ENCODE measurements at regions not wholly inside any gene's neighbourhood (a gene's known extent, or its start where the extent isn't known, plus 50 kb on each side); places are given as distances from the start of the nearest gene placed in this dataset.
"Not testable (repeated sequence)": the region's sequence is repeated elsewhere in the genome, so short reads cannot be mapped to it uniquely, and the experiment has no call there.

DNA sequence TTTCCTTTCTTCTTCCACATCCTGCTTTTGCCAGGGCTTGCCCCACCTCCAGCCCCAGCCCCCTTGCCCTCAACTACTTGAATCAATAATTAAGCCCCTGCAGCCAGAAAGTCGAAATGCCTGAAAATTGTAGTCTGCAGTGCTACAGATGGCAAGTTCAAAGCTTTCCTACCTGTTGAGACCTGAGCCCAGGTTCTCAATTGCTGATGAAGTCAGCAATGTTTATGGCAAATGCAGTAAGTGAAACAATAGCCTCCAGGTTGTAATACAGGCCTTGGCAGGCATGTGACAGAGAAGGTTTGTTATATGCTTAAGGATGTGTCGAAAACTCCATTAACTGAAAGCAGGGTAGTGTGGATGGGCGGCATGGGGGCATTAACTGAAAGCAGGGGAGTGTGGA, 181.1 kb upstream of the SESN3 start:
- no peak for ATAC-seq (replicated peaks; ENCODE audit: extremely low read depth, poor library complexity, severe bottlenecking)
- Mint-ChIP-seq H3K9me3 (no peaks in the 10 kb centered on the region), H3K4me3 (no peak overlapping the region), H3K27ac (ENCODE audit: low read depth) (no peak overlapping the region), H3K4me1 (no peaks in the 10 kb centered on the region), H3K27me3 (peaks cover 40% of the 10 kb centered on the region), H3K36me3 (ENCODE audit: insufficient read depth) (peaks cover 1% of the 10 kb centered on the region)
- DNase-seq (ENCODE audit: low spot score in 2 of 2): no peak

DNA sequence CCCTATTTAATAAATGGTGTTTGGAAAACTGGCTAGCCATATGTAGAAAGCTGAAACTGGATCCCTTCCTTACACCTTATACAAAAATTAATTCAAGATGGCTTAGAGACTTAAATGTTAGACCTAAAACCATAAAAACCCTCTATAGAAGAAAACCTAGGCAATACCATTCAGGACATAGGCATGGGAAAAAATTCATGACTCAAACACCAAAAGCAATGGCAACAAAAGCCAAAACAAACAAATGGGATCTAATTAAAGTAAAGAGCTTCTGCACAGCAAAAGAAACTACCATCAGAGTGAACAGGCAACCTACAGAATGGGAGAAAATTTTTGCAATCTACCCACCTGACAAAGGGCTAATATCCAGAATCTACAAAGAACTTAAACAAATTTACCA, 179.7 kb upstream of the SESN3 start:
- H3K9me3 Mint-ChIP-seq; H3K27ac Mint-ChIP-seq (ENCODE audit: low read depth); H3K4me1 Mint-ChIP-seq: not testable (repeated sequence)

DNA sequence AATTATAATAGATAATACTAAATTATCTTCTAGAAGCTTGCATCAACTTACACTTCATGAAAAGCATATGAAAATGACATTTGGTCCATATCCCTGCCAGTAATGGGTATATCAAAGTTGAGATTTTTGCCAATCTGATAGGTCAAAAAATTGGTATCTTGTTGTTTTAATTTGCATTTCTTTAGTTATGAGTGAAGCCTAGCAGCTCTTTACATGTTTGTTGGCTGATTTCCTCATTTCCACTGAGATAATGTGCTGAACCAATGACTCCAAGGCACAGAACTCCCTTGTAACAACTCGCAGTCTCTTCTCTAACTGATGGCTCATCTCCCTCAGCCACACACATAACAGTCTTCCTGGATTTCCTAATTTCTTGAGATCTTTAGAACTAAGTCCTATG, 175.3 kb upstream of the SESN3 start:
- H3K4me3 Mint-ChIP-seq: no peak overlapping the region
- H3K27me3 Mint-ChIP-seq: peaks cover 71% of the 10 kb centered on the region
- no peak overlapping the region for H3K27ac Mint-ChIP-seq (ENCODE audit: low read depth)
- no peaks in the 10 kb centered on the region for H3K36me3 Mint-ChIP-seq (ENCODE audit: insufficient read depth)
- ATAC-seq (replicated peaks; ENCODE audit: extremely low read depth, poor library complexity, severe bottlenecking): no peak
- no peak for DNase-seq (ENCODE audit: low spot score in 2 of 2)
- no peaks in the 10 kb centered on the region for H3K9me3 Mint-ChIP-seq
- no peaks in the 10 kb centered on the region for H3K4me1 Mint-ChIP-seq

More for the DNA sequence above, 179.7 kb upstream of the SESN3 start:
- H3K4me3 Mint-ChIP-seq; DNase-seq (ENCODE audit: low spot score in 2 of 2); H3K36me3 Mint-ChIP-seq (ENCODE audit: insufficient read depth); ATAC-seq (replicated peaks; ENCODE audit: extremely low read depth, poor library complexity, severe bottlenecking): not testable (repeated sequence)
- H3K27me3 Mint-ChIP-seq: peaks cover 54% of the 10 kb centered on the region

DNA sequence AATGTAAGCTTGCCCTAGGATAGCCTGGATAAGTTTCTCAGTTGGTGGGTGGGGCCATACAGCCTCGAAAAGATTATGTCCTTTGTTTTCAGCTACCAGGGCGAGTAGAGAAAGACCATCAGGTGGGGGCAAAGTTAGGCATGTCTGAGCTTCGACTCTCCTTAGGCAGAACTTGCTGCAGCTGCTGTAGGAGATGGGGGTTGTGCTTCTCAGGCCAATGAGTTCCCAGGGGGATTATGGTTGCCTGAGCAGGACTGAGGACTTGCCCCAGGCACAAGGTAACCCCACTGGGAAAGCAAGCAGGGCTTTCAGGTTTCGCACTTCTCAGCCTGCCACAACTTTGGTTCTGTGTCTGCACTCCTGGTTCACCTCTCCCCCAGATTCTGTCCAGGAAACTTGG, 173.4 kb upstream of the SESN3 start:
- DNase-seq (ENCODE audit: low spot score in 2 of 2) (no peak), ATAC-seq (replicated peaks; ENCODE audit: extremely low read depth, poor library complexity, severe bottlenecking) (no peak)
- Mint-ChIP-seq H3K27me3 (peaks cover 53% of the 10 kb centered on the region), H3K9me3 (no peaks in the 10 kb centered on the region), H3K27ac (ENCODE audit: low read depth) (no peak overlapping the region), H3K36me3 (ENCODE audit: insufficient read depth) (no peaks in the 10 kb centered on the region), H3K4me3 (no peak overlapping the region), H3K4me1 (no peaks in the 10 kb centered on the region)

DNA sequence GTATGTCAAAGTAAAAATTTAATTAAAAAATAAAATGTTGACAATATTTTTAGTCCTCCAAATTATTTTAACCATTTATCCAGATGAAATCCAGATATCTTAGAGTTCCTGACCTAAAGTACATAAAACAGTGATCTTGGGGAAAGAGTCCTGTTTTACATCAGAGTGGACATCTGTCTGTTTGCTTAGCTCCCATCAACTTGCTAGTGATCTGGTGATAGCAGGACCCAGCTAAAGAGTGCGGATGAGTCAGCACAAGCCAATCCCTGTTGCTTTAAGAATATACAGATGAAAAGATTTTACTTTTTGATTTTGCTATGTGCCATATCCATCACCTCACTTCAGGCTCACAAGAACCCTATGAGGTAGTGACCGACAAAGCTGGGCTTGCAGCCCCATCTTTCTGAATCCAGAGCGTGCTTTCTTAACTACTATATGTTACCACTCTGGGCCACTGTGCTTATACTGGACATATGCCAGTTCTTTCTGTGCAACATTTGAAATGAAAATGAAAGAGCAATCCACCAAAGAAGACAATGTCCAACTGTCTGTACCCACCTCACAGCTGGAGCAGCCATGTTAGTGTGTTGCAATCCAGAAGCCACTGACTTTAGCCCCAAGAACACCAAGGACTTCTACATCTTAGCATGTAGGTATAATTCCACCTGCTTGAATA, 167.6 kb upstream of the SESN3 start:
- Mint-ChIP-seq H3K4me3 (no peak overlapping the region), H3K27ac (ENCODE audit: low read depth) (no peak overlapping the region), H3K36me3 (ENCODE audit: insufficient read depth) (no peaks in the 10 kb centered on the region), H3K4me1 (no peaks in the 10 kb centered on the region), H3K9me3 (no peaks in the 10 kb centered on the region), H3K27me3 (no peaks in the 10 kb centered on the region)
- DNase-seq (ENCODE audit: low spot score in 2 of 2): no peak
- no peak for ATAC-seq (replicated peaks; ENCODE audit: extremely low read depth, poor library complexity, severe bottlenecking)

DNA sequence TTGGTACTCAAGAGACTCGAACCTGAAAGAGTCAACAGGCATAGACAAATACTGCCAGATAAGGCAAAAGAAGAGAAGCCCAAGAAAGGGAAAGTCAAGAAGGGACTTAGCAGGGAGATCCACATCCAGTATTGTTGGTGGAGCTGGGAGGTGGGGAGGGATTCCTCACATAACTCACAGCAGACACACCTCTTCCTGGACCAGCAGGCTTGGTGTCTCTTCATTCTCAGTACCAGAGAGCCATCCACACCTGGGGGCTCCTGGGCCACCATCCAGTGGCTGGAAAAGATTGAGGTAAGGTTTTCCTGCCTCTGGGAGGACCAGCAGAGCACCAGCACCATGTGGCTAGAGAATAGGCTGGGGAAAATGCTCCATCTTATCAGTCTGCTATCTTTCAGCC, 161.6 kb upstream of the SESN3 start:
- no peaks in the 10 kb centered on the region for H3K4me1 Mint-ChIP-seq
- no peak overlapping the region for H3K4me3 Mint-ChIP-seq
- ATAC-seq (replicated peaks; ENCODE audit: extremely low read depth, poor library complexity, severe bottlenecking) (no peak), DNase-seq (ENCODE audit: low spot score in 2 of 2) (no peak)
- H3K36me3 Mint-ChIP-seq (ENCODE audit: insufficient read depth): no peaks in the 10 kb centered on the region
- H3K27me3 Mint-ChIP-seq: peaks cover 13% of the 10 kb centered on the region
- no peak overlapping the region for H3K27ac Mint-ChIP-seq (ENCODE audit: low read depth)
- H3K9me3 Mint-ChIP-seq: no peaks in the 10 kb centered on the region

DNA sequence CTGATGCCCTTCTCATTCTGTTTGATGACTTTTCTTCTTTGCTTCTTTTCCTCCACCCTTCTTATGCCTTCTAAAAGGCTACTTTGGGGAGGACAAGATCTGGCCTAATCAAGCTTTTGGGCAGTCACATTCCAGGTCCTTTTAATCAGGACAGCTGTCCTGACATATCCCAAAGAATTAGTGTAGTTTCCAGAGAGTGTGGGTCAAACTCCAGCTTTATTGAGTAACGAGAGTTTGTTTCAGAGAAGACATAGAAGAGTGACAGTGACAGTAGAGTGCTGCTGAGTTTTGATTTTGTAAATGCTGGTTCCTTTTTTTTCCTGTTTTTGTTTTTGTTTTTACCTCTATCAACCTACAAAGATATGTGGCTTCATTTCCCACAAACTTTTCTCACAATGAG, 158.4 kb upstream of the SESN3 start:
- peaks cover 22% of the 10 kb centered on the region for H3K27me3 Mint-ChIP-seq
- DNase-seq (ENCODE audit: low spot score in 2 of 2): no peak
- H3K27ac Mint-ChIP-seq (ENCODE audit: low read depth): no peak overlapping the region
- H3K9me3 Mint-ChIP-seq: no peaks in the 10 kb centered on the region
- no peak for ATAC-seq (replicated peaks; ENCODE audit: extremely low read depth, poor library complexity, severe bottlenecking)
- H3K4me3 Mint-ChIP-seq: no peak overlapping the region
- H3K36me3 Mint-ChIP-seq (ENCODE audit: insufficient read depth): no peaks in the 10 kb centered on the region
- H3K4me1 Mint-ChIP-seq: no peaks in the 10 kb centered on the region

DNA sequence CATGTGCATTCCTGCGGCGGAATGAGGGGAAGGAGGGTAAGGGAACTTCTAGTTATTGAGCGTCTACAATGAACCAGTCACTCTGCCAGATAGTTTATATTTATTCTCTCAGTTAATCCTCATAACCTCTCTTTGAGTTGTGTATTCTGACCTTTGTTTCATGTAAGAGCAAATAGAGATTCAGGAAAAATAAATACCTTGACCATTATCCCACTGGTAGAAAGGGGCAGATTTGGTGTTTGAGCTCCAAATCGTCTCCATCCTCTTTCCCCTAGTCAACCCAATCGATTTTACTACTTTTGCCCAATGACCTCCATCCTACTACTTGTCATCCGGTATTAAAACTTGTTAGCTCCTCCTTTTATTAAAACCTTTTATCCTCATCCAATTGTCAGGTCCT, 157.1 kb upstream of the SESN3 start:
- Mint-ChIP-seq H3K36me3 (ENCODE audit: insufficient read depth) (no peaks in the 10 kb centered on the region), H3K4me3 (no peak overlapping the region), H3K4me1 (no peaks in the 10 kb centered on the region), H3K9me3 (no peaks in the 10 kb centered on the region), H3K27ac (ENCODE audit: low read depth) (no peak overlapping the region), H3K27me3 (peaks cover 22% of the 10 kb centered on the region)
- DNase-seq (ENCODE audit: low spot score in 2 of 2) (no peak), ATAC-seq (replicated peaks; ENCODE audit: extremely low read depth, poor library complexity, severe bottlenecking) (no peak)

DNA sequence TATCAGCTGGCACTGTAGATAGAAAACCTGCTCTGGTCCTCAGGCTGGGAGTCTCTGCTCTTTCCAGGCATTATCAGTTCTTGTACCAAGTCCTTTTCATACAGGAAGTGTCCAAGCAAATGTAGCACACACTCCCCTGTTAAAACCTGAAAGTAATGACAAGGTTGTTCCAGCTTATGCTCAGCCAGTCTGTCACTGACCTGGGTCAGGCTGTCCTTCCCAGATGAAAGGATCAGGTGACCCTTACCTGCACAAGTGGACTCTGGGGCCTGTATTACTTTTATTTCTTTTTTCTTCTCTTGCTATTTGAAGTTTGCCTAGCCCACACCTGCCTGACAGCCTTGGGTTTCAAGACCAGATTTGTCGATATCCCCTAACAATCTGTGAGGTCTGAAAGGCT, 156.3 kb upstream of the SESN3 start:
- Mint-ChIP-seq H3K9me3 (no peaks in the 10 kb centered on the region), H3K36me3 (ENCODE audit: insufficient read depth) (no peaks in the 10 kb centered on the region), H3K4me1 (no peaks in the 10 kb centered on the region), H3K27me3 (peaks cover 22% of the 10 kb centered on the region), H3K27ac (ENCODE audit: low read depth) (no peak overlapping the region), H3K4me3 (no peak overlapping the region)
- ATAC-seq (replicated peaks; ENCODE audit: extremely low read depth, poor library complexity, severe bottlenecking) (no peak), DNase-seq (ENCODE audit: low spot score in 2 of 2) (no peak)

DNA sequence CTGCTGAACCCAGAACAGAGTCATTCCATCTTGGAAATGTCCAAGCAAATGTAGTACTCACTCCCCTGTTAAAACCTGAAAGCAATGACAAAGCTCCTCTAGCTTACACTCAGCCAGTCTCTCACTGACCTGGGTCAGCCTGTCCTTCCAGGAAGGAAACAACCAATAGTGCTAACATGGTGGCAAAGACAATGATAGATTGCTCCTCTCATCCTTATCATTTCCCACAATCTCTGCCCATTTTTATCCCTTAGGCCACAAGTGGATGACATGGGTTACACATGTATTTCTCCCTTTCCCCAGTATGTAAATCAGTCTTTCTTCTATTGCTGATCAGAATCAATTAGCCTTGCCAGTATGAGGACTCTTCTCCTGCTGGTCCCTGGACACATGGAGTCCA, 154.6 kb upstream of the SESN3 start:
- DNase-seq (ENCODE audit: low spot score in 2 of 2) (no peak), ATAC-seq (replicated peaks; ENCODE audit: extremely low read depth, poor library complexity, severe bottlenecking) (no peak)
- Mint-ChIP-seq H3K36me3 (ENCODE audit: insufficient read depth) (no peaks in the 10 kb centered on the region), H3K27me3 (peaks cover 21% of the 10 kb centered on the region), H3K9me3 (no peaks in the 10 kb centered on the region), H3K27ac (ENCODE audit: low read depth) (no peak overlapping the region), H3K4me1 (no peaks in the 10 kb centered on the region), H3K4me3 (no peak overlapping the region)

DNA sequence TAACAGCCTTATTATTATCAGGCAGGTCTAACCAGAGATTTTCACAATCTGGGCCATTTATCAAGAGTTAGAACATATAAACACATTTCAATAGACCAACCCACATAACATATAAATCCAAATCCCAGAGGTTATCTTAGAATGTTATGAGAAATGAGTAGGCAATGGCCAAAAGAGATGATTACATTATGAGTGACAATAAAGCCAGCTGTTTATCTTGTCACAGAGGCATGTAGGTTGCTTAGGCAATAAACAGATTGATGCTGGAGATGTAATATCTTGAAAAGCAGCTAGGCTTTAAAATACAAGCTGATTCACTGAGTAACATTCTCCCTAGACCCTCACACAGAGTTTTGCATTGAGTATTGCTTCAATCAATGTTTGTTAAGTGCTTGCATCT, 148.5 kb upstream of the SESN3 start:
- Mint-ChIP-seq H3K4me3 (no peak overlapping the region), H3K36me3 (ENCODE audit: insufficient read depth) (no peaks in the 10 kb centered on the region), H3K9me3 (no peaks in the 10 kb centered on the region), H3K27ac (ENCODE audit: low read depth) (no peak overlapping the region), H3K27me3 (peaks cover 36% of the 10 kb centered on the region), H3K4me1 (no peaks in the 10 kb centered on the region)
- ATAC-seq (replicated peaks; ENCODE audit: extremely low read depth, poor library complexity, severe bottlenecking) (no peak), DNase-seq (ENCODE audit: low spot score in 2 of 2) (no peak)

DNA sequence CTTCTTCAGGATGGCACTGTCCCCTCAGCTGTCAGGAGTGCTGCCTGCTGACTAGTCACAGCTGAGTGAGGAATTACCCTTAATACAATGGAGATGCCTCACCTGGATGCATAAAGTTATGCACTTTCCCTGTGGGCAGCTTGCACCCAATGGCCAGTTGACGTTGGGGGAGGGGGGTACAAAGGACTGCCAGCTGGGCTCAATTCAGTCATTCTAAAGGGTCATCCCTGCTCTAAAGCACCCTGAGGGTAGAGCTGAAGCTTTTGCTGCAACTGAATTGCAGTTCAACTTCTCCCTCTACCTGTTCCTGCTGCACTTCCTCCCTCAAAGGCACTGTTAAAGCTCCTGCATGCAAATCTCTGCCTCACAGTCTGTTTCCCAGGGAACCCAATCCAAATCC, 147.8 kb upstream of the SESN3 start:
- no peak overlapping the region for H3K27ac Mint-ChIP-seq (ENCODE audit: low read depth)
- H3K4me1 Mint-ChIP-seq: no peaks in the 10 kb centered on the region
- H3K4me3 Mint-ChIP-seq: no peak overlapping the region
- H3K27me3 Mint-ChIP-seq: peaks cover 39% of the 10 kb centered on the region
- no peak for DNase-seq (ENCODE audit: low spot score in 2 of 2)
- no peaks in the 10 kb centered on the region for H3K36me3 Mint-ChIP-seq (ENCODE audit: insufficient read depth)
- H3K9me3 Mint-ChIP-seq: no peaks in the 10 kb centered on the region
- ATAC-seq (replicated peaks; ENCODE audit: extremely low read depth, poor library complexity, severe bottlenecking): no peak

DNA sequence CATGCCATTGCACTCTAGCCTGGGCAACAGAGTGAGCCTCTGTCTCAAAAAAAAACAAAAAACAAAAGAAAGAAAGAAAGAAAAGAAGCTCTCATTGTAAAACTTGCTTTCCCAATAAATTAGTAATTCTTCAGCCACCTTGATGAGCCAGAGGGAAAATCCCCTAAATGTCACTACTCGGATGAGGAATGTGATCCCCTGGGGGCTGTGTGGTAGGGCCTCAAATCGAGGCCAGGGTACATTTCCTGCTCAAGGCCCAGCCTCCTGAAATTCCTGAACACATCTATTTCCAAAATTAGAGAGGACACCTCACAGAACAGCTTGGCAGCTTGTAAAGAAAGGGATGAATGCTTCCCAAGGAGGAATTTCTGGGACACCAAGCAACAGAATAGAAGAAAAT, 147.1 kb upstream of the SESN3 start:
- Mint-ChIP-seq H3K27me3 (peaks cover 44% of the 10 kb centered on the region), H3K4me1 (no peaks in the 10 kb centered on the region), H3K27ac (ENCODE audit: low read depth) (no peak overlapping the region), H3K4me3 (no peak overlapping the region), H3K36me3 (ENCODE audit: insufficient read depth) (no peaks in the 10 kb centered on the region), H3K9me3 (no peaks in the 10 kb centered on the region)
- DNase-seq (ENCODE audit: low spot score in 2 of 2): no peak
- no peak for ATAC-seq (replicated peaks; ENCODE audit: extremely low read depth, poor library complexity, severe bottlenecking)

DNA sequence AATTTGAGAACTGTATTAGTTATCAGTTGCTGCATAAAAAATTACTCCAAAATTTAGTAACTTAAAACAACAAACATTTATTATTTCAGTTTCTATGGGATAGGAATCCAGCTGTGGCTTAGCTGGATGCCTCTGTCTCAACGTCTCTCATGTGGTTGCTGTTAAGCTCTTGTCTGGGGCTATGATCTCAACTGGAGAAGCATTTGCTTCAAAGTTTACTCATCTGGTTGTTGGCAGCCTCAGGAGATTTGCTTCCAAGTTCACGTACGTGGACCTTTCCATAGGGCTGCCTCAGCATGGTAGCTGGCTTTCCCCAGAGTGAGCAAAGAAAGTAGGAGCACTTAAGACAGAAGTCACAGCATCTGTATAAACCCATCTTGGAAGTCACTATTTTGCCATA, 144.9 kb upstream of the SESN3 start:
- Mint-ChIP-seq H3K27me3 (peaks cover 52% of the 10 kb centered on the region), H3K4me3 (no peak overlapping the region), H3K4me1 (no peaks in the 10 kb centered on the region), H3K27ac (ENCODE audit: low read depth) (no peak overlapping the region), H3K9me3 (no peaks in the 10 kb centered on the region), H3K36me3 (ENCODE audit: insufficient read depth) (no peaks in the 10 kb centered on the region)
- DNase-seq (ENCODE audit: low spot score in 2 of 2): no peak
- no peak for ATAC-seq (replicated peaks; ENCODE audit: extremely low read depth, poor library complexity, severe bottlenecking)

Data from central memory CD8-positive, alpha-beta T cell (primary cell).